ENCODE measurements at regions not wholly inside any gene's neighbourhood (a gene's known extent, or its start where the extent isn't known, plus 50 kb on each side); places are given as distances from the start of the nearest gene placed in this dataset.

DNA sequence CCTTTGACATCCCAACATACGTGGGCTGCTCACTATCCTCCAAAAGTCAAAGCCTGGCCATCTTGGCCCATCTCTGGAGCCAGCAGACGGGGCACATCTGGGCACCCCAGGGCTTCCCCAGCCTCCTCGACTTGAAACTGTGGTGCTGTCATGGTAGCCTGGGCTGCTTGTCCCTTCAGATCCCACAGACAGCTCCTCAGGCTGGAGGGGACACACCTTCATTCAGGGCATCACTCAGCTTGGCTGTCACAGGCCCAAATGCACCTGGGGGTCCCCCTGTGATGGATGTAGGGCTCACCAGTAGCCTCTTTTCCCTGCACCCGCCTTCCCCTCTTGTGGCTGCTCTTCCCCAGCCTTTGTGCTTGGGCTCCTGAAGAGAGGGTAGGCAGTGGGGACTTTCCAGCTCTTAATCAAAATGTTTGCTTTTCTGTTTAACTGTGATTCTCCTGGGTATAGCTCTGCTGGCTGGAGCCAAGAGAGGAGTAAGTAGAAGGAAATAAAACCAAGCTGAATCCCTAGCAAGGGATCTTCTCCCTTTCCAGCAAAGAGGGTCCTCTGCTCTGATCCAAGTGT lies 92.3 kb downstream of the GYPC start:
- intact Hi-C loops (cut with micrococcal nuclease): no loop called here
- POLR2A ChIA-PET (ENCODE audit: partially characterized antibody): no interaction called here
- no peak overlapping the region for H3K4me3 ChIP-seq (ENCODE audit: low read length in 2 of 2)
- Mint-ChIP-seq H3K27me3 (no peaks in the 10 kb centered on the region), H3K9me3 (peaks cover 0 to under 1% (median 0%) of the 10 kb centered on the region in 8 donors), H3K4me1 (peaks cover 0 to 6% (median 0%) of the 10 kb centered on the region in 4 donors), H3K27ac (peak overlapping the region in 3 of 7 donors; percentile 17 to 36 (median 31)), H3K4me3 (no peak overlapping the region), H3K36me3 (no peaks in the 10 kb centered on the region)
- H3K27ac ChIP-seq (ENCODE audit: low read depth, low read length): no peak overlapping the region
- H3K36me3 ChIP-seq (ENCODE audit: insufficient read depth, low read length): no peaks in the 10 kb centered on the region
- H3K4me1 ChIP-seq (ENCODE audit: insufficient read depth, low read length): no peaks in the 10 kb centered on the region
- CTCF ChIA-PET (ENCODE audit: partially characterized antibody): interaction anchor here (1.0 to 4.7 kb wide), 3 partner anchors 17 to 220 kb away, joined by 3 to 25 read pairs (median 7); no protein-coding TSS in a partner anchor
- DNase-seq: no peak
- no peaks in the 10 kb centered on the region for H3K27me3 ChIP-seq (ENCODE audit: insufficient read depth, low read length)
- H3K9me3 ChIP-seq (ENCODE audit: control insufficient read depth in 1 of 2, low read length in 2 of 2): no peaks in the 10 kb centered on the region

DNA sequence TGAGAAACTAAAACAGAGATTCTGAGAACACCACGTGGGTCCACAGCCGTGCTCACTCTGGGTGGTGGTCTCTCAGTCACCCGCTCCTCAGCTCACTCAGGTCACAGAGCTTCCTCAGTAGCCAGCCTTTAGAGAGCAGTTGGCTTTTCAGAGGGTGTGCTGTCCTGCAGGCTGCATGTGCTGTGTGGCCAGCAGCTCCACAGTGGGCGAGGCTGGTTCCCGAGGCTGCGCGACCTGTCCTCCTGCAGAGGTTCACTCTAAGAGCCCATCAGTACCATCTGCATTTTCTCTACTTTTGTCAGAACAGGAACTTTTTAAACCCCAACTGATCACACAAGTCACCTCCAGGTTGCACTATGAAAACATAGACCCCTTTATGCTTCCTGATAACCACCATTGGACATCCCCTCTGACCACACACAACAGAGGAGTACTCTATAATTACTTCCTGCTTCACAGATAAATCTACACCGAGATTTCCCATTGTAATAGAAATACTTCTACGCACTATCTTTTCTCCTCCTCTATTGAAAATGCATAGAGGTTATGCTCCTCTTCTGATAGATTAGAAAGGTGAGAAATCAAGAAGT lies 93.1 kb downstream of the GYPC start:
- Histone ChIP-seq H3K27me3 (ENCODE audit: insufficient read depth, low read length) (no peaks in the 10 kb centered on the region), H3K4me1 (ENCODE audit: insufficient read depth, low read length) (no peaks in the 10 kb centered on the region), H3K4me3 (ENCODE audit: low read length in 2 of 2) (no peak overlapping the region), H3K36me3 (ENCODE audit: insufficient read depth, low read length) (no peaks in the 10 kb centered on the region), H3K9me3 (ENCODE audit: control insufficient read depth in 1 of 2, low read length in 2 of 2) (no peaks in the 10 kb centered on the region), H3K27ac (ENCODE audit: low read depth, low read length) (no peak overlapping the region)
- Mint-ChIP-seq H3K9me3 (no peaks in the 10 kb centered on the region), H3K4me3 (no peak overlapping the region), H3K4me1 (peaks cover 0 to 6% (median 2%) of the 10 kb centered on the region in 4 donors), H3K27ac (peak overlapping the region in 2 of 7 donors; percentile 6 to 53), H3K36me3 (no peaks in the 10 kb centered on the region), H3K27me3 (no peaks in the 10 kb centered on the region)
- ChIA-PET CTCF (ENCODE audit: partially characterized antibody) (interaction anchor here (1.0 to 4.7 kb wide), 4 partner anchors 16 to 221 kb away, joined by 3 to 25 read pairs (median 8); no protein-coding TSS in a partner anchor), POLR2A (ENCODE audit: partially characterized antibody) (no interaction called here)
- no peak for DNase-seq
- intact Hi-C loops (cut with micrococcal nuclease): loop anchor here (1.0 kb wide), 1 partner anchor 221 kb away; no protein-coding TSS in a partner anchor

DNA sequence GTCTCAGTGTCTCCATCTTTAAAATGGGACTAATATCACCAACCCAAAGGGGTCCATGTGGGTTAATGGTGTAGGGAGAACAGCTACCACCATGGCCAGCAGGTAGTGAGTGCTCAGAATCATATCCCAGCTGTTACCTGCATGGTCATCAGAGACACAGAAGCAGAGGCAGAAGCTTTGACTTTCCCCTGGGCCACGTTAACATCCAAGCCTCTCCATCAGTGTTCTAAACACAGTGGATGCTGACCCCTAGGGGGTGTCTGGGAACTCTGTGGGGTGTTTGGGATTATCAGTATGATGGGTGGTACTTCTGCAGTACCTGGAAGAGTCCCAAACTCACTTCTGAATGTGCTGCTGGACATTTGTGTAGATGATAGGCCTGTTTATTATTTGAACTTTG lies 93.6 kb downstream of the GYPC start:
- Mint-ChIP-seq H3K9me3 (no peaks in the 10 kb centered on the region), H3K27me3 (no peaks in the 10 kb centered on the region), H3K36me3 (no peaks in the 10 kb centered on the region), H3K4me3 (no peak overlapping the region), H3K27ac (peak overlapping the region in 1 of 7 donors; percentile 53), H3K4me1 (peaks cover 1 to 8% (median 7%) of the 10 kb centered on the region in 4 donors)
- Histone ChIP-seq H3K27ac (ENCODE audit: low read depth, low read length) (no peak overlapping the region), H3K36me3 (ENCODE audit: insufficient read depth, low read length) (no peaks in the 10 kb centered on the region), H3K4me1 (ENCODE audit: insufficient read depth, low read length) (peaks cover 4% of the 10 kb centered on the region), H3K9me3 (ENCODE audit: control insufficient read depth in 1 of 2, low read length in 2 of 2) (no peaks in the 10 kb centered on the region), H3K27me3 (ENCODE audit: insufficient read depth, low read length) (no peaks in the 10 kb centered on the region), H3K4me3 (ENCODE audit: low read length in 2 of 2) (no peak overlapping the region)
- POLR2A ChIA-PET (ENCODE audit: partially characterized antibody): no interaction called here
- DNase-seq: no peak
- CTCF ChIA-PET (ENCODE audit: partially characterized antibody): interaction anchor here (2.1 to 4.7 kb wide), 3 partner anchors 28 to 221 kb away, joined by 7 to 25 read pairs (median 9); no protein-coding TSS in a partner anchor
- intact Hi-C loops (cut with micrococcal nuclease): loop anchor here (1.0 kb wide), 1 partner anchor 221 kb away; no protein-coding TSS in a partner anchor

DNA sequence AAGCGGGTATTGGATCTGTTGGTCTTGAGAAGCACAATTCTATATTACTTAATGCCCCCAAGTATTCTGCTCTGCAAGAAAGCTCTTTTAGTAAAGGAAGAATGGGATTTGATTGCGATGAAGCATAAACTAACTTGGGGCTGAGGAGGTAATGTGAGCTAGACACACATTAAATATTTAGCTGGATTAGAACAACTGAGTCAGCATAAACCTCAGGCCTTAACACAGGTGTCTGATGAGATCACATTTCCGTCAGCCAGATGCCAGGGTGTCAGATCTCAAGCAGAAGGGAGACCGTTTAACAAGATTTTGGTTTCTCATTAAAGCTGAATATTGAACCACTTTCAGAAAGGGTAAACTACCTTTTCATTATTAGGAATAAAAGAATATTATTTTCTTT lies 94.5 kb downstream of the GYPC start:
- H3K27me3 Mint-ChIP-seq: no peaks in the 10 kb centered on the region
- H3K4me3 Mint-ChIP-seq: no peak overlapping the region
- intact Hi-C loops (cut with micrococcal nuclease): no loop called here
- peaks cover 3 to 11% (median 9%) of the 10 kb centered on the region in 4 donors for H3K4me1 Mint-ChIP-seq
- ChIA-PET POLR2A (ENCODE audit: partially characterized antibody) (no interaction called here), CTCF (ENCODE audit: partially characterized antibody) (interaction anchor here (1.2 to 4.7 kb wide), 4 partner anchors 9 to 222 kb away, joined by 4 to 25 read pairs (median 8); no protein-coding TSS in a partner anchor)
- Histone ChIP-seq H3K36me3 (ENCODE audit: insufficient read depth, low read length) (no peaks in the 10 kb centered on the region), H3K4me1 (ENCODE audit: insufficient read depth, low read length) (peaks cover 7% of the 10 kb centered on the region), H3K9me3 (ENCODE audit: control insufficient read depth in 1 of 2, low read length in 2 of 2) (no peaks in the 10 kb centered on the region), H3K27me3 (ENCODE audit: insufficient read depth, low read length) (no peaks in the 10 kb centered on the region), H3K27ac (ENCODE audit: low read depth, low read length) (no peak overlapping the region), H3K4me3 (ENCODE audit: low read length in 2 of 2) (no peak overlapping the region)
- DNase-seq: no peak
- H3K36me3 Mint-ChIP-seq: no peaks in the 10 kb centered on the region
- H3K9me3 Mint-ChIP-seq: no peaks in the 10 kb centered on the region
- no peak overlapping the region for H3K27ac Mint-ChIP-seq

DNA sequence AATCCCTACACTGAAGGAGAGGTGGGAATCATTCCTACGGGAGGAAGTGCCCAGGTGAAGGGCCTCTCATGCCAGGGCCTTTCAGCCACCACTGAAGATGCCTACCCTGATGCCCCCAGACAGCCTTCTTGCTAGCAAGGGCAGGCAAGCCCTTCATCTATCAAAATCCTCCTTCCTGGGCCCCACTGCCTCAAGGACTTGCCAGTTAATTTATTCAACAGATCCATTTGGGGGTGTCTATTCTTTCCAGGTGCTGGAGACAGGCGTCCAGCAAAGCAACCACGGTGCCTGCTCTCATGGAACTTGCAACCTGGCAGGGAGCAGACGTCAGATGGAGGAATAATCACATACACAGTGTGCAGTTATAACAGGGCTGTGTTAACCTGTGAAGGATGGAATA lies 95.5 kb downstream of the GYPC start:
- intact Hi-C loops (cut with micrococcal nuclease): no loop called here
- Histone ChIP-seq H3K27ac (ENCODE audit: low read depth, low read length) (no peak overlapping the region), H3K4me1 (ENCODE audit: insufficient read depth, low read length) (peaks cover 7% of the 10 kb centered on the region), H3K36me3 (ENCODE audit: insufficient read depth, low read length) (no peaks in the 10 kb centered on the region), H3K4me3 (ENCODE audit: low read length in 2 of 2) (no peak overlapping the region), H3K27me3 (ENCODE audit: insufficient read depth, low read length) (no peaks in the 10 kb centered on the region), H3K9me3 (ENCODE audit: control insufficient read depth in 1 of 2, low read length in 2 of 2) (no peaks in the 10 kb centered on the region)
- CTCF ChIA-PET (ENCODE audit: partially characterized antibody): no interaction called here
- no peak overlapping the region for H3K27ac Mint-ChIP-seq
- peaks cover 3 to 14% (median 9%) of the 10 kb centered on the region in 4 donors for H3K4me1 Mint-ChIP-seq
- no peaks in the 10 kb centered on the region for H3K36me3 Mint-ChIP-seq
- H3K4me3 Mint-ChIP-seq: no peak overlapping the region
- no peaks in the 10 kb centered on the region for H3K27me3 Mint-ChIP-seq
- no peak for DNase-seq
- peaks cover 0 to 6% (median 0%) of the 10 kb centered on the region in 8 donors for H3K9me3 Mint-ChIP-seq
- POLR2A ChIA-PET (ENCODE audit: partially characterized antibody): no interaction called here

DNA sequence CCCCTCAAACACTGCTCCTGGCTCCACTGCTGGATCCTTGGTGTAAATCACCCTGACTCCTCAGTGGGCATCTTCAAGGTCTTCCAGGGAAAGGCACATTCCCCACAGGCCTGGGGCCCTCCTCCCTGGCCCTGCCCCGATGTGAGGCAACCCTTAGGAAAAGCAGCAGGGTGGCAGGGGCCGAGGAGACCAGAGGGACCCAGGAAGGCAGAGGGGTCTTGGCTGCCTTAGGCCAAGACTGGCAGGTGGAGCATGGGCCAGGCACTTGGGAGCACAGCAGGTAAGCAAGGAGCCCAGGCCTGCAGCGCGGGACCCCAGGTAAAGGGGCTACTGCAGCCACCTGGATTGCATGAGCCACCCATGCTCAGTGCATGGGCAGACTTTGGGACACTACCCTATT lies 96.9 kb downstream of the GYPC start:
- no peaks in the 10 kb centered on the region for H3K36me3 ChIP-seq (ENCODE audit: insufficient read depth, low read length)
- Mint-ChIP-seq H3K4me1 (peaks cover 3 to 14% (median 9%) of the 10 kb centered on the region in 4 donors), H3K27ac (no peak overlapping the region), H3K36me3 (no peaks in the 10 kb centered on the region), H3K27me3 (no peaks in the 10 kb centered on the region), H3K9me3 (peaks cover 0 to 7% (median 0%) of the 10 kb centered on the region in 8 donors), H3K4me3 (no peak overlapping the region)
- ChIA-PET POLR2A (ENCODE audit: partially characterized antibody) (no interaction called here), CTCF (ENCODE audit: partially characterized antibody) (no interaction called here)
- intact Hi-C loops (cut with micrococcal nuclease): no loop called here
- DNase-seq: no peak
- no peaks in the 10 kb centered on the region for H3K9me3 ChIP-seq (ENCODE audit: control insufficient read depth in 1 of 2, low read length in 2 of 2)
- H3K27me3 ChIP-seq (ENCODE audit: insufficient read depth, low read length): no peaks in the 10 kb centered on the region
- H3K4me3 ChIP-seq (ENCODE audit: low read length in 2 of 2): no peak overlapping the region
- peaks cover 7% of the 10 kb centered on the region for H3K4me1 ChIP-seq (ENCODE audit: insufficient read depth, low read length)
- H3K27ac ChIP-seq (ENCODE audit: low read depth, low read length): no peak overlapping the region

DNA sequence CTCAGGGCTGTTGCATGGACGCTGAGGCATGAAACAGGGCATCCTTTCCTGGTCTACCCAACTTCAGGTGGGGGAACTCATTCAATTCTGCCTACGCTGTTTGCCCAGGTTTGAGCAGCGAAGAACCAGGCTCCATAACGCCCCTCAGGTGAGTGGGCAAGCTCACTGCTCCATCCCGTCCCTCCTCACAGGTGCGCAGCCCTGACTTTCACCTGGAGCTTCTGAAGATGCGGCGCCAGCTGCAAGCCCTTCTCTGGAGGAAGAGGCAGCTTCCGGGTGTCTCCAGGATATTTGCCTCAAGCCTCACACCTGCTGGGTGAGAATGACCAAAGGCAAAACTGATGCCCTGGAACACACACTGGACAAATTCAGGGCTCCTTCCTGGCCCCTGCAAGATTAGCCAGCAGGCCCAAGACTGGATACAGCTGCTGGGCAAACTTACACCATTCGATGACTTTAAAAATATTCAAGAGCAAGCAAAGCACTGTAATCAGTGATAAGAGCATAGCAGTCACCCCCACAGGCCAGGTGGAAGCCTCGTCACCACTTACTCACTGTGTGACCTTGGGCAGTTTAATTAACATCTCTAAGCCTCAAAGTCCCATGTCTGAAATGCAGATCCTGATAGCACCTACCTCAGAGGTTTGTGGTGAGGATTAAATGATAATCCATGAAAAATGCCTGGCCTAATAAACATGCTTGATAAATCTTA lies 97.7 kb downstream of the GYPC start:
- Mint-ChIP-seq H3K27me3 (no peaks in the 10 kb centered on the region), H3K4me3 (no peak overlapping the region), H3K27ac (peak overlapping the region in 3 of 7 donors; percentile 32 to 79 (median 62)), H3K36me3 (no peaks in the 10 kb centered on the region), H3K9me3 (peaks cover 0 to 7% (median 0%) of the 10 kb centered on the region in 8 donors), H3K4me1 (peaks cover 3 to 14% (median 9%) of the 10 kb centered on the region in 4 donors)
- Histone ChIP-seq H3K27me3 (ENCODE audit: insufficient read depth, low read length) (no peaks in the 10 kb centered on the region), H3K9me3 (ENCODE audit: control insufficient read depth in 1 of 2, low read length in 2 of 2) (no peaks in the 10 kb centered on the region), H3K27ac (ENCODE audit: low read depth, low read length) (no peak overlapping the region), H3K4me3 (ENCODE audit: low read length in 2 of 2) (no peak overlapping the region), H3K4me1 (ENCODE audit: insufficient read depth, low read length) (peaks cover 7% of the 10 kb centered on the region), H3K36me3 (ENCODE audit: insufficient read depth, low read length) (no peaks in the 10 kb centered on the region)
- intact Hi-C loops (cut with micrococcal nuclease): no loop called here
- no peak for DNase-seq
- ChIA-PET CTCF (ENCODE audit: partially characterized antibody) (no interaction called here), POLR2A (ENCODE audit: partially characterized antibody) (interaction anchor here (0.6 kb wide), 1 partner anchor 57 kb away, joined by 3 read pairs; no protein-coding TSS in a partner anchor)

Data from CD4-positive, alpha-beta memory T cell (primary cell).